ENCODE measurements at regions not wholly inside any gene's neighbourhood (a gene's known extent, or its start where the extent isn't known, plus 50 kb on each side); places are given as distances from the start of the nearest gene placed in this dataset.

DNA sequence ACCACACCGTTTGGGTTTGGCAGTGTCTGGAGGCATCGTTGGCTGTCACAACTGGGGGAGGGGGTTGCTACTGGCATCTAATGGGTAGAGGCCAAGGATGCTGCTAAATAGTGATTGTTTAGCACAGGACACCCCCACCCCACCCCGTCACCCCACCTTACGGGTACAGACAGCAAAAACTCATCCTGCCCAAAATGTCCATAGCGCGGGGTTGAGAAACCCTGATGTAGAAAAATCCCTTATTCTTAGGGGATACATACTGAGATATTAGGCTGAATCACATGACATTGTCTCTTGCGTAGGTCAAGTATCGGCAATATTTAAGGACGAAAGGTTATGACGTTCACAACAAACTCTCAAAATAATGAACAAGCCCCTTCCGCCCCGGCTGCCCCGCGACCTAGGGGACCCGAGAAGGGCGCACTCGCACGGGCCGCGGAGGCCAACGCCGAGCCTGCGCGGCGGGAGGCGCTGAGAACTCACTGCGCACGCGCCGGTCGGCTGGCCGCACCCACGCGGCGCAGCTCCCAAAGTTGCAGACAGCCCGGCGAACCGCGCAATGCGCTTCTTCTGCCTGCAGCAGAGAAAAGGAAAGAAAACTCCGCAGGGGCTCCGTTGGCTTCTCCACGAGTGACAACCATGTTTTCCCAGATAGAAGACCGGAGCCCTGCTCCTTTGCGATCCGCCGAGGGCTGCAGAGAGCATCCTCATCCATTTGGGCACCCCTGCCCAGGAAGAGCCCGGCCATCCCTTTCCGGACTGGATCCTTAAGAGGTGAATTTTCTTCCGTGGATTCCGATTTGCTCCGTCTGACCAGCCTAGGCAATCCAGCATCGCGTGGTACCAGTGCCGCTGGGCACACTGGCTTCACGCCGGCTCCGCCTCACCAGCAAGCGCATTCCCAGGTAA, 136.8 kb upstream of the CCDC54 start:
- peak; percentile 43 to 82 (median 56) for DNase-seq

DNA sequence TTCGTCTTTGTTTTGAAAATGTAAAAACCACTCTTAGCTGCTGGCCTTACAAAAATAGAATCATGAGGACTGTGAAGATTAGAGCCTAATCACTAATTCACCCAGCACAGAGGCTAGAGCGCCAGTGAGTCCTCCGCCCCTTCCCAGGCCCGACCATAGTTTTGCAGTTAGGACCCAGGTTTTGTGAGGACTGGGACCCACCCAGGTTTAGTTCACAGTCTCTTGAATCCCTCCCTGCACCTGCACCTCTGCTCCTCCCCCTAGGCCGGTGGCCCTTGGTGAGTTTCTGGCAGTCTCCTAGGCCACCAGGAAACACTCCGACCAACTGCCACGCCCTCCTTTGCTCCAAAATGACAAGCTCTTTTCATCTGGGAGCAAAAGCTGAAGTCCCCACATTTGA, 136.0 kb upstream of the CCDC54 start:
- DNase-seq = no peak

DNA sequence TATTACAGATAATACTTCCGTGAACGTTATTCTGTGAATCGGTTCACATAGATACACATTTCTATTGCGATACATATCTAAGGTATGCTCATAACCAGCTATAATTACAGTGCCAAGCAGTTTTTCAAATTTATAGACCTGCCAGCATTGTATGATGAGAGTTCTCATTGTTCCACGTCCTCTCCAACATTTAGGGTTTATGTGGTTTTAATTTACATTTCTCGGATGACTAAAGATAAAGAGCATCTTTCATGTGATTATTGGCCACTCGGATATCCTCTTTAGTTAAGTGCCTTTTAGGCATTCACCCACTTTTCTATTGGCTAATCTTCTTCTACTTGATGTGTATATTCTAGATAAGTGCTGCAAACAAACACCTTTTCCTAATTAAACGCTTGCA, 134.7 kb upstream of the CCDC54 start:
- DNase-seq = no peak

DNA sequence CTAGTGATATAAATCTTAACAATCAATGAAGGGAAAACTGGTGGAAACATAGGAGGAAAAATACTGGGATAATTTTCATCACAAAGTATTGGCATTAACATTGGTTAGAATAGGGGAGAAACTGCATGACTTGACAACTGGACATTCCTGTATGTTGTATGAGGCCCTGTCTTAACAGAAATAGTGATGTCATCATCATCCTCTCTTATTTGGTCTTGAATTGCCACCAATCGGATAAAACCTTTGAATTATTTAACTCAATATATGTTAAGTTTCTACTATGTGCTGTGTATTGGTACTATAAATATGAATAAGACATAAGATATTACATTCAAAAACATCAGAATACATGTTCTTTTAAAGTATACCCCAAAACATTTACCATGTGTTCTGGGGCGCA, 130.1 kb upstream of the CCDC54 start:
- DNase-seq = no peak

DNA sequence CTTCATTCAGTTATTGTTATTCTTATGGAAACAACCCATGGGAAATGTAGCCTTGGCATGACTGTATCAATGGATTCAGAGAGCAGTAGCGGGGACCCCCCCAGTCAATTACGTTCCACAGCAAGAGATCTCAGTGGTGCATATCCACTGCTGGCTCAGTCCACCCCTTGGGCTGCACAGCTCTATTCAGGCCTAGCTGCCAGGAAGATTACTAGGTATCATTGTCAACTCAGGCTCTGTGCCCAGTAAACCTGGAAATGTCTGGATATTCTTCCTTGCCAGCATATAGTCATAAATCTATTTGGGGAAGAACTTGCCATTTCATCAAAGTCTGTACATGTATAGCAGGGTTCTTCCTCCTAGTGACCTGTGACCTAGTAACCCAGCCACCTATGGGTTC, 128.1 kb upstream of the CCDC54 start:
- no peak for DNase-seq

DNA sequence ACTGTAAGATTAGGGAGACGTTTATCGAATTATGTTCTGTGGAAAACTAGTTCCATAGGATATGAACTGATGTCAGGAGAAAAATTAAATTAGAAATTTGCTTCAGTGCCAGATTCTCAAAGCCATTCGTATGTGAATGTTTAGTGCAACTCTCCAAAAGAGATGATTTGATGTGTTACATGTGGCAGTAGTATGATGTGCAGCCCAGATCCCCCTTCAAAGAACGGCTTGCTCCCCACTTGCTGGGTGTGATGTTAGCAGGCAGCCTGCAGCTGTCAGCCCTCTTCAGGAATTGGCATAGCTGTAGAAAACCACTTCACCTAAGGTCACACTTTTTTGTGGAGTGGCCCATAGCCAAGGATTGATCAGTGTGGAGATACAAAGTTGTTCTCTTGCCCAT, 127.0 kb upstream of the CCDC54 start:
- no peak for DNase-seq

DNA sequence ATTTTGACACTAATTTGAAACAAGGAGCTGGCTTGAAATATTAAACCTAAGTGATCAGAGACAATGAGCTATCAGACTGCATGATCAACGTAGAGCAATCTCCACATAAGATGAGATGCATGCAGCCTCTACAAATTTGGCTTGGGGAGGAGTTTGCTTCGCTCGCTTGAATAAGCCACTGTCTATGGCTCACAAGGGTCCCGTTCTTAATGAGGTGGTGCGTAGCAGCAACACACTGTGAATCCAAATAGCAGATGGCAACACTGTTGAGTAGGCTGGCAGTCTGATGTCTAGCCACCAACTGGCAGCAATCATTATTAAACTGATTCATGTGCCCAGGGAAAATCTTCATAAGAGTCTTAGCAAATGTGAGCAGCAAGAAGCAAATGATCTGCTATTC, 125.4 kb upstream of the CCDC54 start:
- no peak for DNase-seq

DNA sequence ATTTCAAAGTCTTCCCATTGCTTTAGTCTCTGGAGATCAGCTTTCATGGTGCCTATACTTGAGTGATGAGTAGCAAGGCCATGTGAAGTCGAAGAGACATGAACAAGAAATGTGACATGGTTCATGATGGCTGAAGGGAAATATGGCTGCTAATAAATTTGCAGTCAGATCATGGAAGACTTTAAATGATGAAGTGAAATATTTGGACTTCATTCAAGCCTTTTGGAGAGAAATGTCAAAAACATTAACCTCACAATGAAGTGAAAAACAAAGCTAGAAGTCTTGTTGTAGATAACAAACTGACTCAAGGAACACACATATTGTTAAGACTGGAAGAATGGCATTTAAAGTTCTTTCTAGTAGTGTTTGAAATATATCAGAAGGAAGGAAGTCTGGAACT, 120.3 kb upstream of the CCDC54 start:
- DNase-seq = no peak

DNA sequence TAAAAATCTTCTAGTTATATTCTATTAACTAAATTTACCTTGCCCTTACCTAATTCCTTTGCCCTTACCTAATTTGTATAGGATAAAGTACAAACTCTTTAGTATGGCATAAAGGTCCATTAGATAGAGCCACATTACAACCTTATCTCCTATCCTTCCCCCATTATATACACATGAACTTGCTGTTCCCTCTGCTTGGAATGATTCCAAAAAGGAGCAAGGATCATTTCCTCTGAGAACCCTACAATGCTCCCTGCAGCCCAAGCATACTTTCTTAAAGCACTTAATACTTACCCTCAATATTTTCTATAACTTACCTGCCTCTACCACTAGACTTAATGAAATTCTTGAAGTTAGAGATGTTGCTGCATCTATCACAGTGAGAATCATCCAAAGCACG, 118.9 kb upstream of the CCDC54 start:
- DNase-seq = no peak

DNA sequence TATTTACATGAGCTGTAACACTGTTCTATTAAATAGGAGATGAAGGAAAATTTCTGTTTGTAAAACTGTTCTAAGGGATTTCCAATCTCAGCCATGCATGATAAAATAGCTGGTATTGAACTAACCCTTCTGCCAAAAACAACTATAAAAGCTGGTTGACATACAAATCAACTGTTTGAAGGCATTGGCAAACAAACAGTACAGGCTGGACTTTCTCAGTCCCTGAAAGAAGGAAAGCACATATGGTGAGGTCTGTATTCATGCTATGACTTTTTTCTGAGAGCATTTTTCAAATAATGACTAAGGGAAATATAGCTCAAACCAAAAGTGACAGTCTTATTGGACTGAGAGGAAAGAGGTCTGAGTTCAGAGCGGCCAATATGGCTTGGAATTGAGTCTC, 117.0 kb upstream of the CCDC54 start:
- DNase-seq = no peak

DNA sequence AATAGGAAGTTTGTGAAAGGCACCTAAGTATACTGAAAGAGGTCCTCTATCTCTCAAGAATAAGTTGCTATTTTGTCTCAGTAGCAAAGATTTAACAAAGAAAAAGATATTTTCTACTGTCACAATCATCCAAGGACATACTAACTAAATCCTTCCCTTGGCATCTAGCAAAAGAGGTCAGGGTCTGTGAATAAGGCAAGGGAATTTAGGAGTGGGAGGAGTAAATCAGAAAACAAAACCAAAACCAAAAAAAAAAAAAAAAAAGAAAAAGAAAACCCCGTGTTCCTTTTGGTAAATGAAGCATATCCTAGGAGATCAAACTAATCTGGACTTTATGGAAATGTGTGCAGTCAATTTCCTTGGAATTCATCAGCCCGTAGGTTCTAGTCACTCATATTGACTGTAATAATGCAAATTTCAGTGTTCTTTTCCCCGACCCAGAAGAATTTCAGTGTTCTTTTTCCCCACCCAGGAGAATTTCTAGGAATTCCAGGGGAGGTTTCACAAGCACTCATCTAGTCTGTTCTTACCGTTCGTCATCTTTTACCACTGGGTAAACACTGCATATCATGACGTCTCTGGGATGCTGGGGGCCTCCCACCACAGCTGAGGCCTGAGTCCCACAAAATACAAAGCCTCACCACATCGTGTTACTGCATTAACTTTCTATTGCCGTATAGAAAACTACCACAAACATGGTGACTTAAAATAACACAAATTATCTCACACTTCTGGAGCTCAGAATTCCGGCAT, 113.8 kb upstream of the CCDC54 start:
- DNase-seq = no peak

DNA sequence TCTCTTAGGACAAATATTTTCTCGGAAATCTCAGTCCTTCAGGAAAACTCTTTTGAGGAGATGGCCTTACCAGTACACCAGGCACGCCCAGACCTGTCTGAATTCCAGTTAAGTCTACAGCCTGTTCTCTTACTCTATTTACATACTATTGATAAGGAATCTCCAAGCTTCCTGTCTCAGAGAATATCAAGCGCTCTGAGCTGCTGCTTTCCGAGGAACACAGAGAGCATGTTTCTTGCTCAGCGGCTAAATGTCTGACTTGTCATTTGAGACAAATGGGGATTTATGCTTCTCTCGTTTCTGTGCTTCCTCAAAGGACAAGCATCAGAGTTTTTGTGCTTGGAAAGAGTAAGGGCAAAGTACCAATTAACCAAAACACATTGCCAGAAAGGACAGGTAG, 112.4 kb upstream of the CCDC54 start:
- no peak for DNase-seq

DNA sequence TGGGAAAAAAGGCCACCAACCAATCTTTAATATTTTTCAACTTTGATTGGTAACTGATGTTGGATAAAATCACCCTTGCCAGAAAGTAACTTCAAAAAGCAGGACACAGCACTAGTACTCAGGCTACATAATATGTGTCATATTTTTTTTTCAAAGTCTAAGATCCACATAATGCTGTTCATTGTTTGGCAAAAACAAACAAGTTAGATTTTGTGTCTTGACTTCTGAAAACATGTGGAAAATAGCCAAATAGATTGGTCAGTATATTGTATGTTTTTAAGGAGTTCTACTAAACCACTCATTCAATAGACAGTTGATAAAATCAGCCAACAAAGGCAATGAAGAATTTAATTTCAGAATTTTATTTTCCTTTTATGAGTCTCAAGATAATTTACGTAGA, 111.7 kb upstream of the CCDC54 start:
- DNase-seq = no peak

DNA sequence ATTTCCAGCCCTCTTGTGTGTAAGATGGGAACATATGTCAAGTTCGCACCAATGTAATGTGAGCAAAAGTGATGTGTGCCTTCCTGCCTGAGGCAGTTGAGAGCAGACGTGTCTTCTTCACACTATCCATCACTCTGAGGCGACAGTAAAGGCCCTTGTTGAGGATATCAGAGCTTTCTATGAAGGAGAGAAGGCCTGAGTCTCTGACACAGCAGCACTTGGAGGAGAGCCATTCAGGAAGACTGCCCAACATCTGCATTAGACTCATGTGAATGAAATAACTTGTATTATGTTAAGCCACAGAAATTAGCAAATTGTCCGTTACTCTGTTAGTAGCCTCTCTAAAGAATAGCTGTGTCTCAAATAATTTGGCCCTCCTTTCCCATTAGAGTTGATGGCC, 108.8 kb upstream of the CCDC54 start:
- no peak for DNase-seq

DNA sequence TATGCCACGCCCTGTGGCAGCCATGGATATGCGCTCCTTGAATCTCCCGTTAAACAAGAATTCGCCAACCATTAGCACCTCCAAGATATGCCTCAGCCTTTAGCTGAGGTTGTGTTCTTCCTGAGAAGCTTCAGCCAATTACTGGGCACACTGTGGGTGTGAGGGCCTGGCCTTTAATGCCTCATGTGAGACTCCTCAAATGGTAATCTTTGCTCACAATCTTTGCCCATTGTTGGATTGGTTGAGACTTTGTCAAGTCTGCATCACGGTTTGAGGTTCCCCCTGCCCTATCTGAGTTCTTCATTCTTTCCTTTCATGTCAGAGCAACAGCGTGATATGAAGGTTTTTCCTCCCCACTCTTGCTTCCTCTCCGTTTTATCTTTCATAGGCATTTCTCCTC, 108.1 kb upstream of the CCDC54 start:
- no peak for DNase-seq

DNA sequence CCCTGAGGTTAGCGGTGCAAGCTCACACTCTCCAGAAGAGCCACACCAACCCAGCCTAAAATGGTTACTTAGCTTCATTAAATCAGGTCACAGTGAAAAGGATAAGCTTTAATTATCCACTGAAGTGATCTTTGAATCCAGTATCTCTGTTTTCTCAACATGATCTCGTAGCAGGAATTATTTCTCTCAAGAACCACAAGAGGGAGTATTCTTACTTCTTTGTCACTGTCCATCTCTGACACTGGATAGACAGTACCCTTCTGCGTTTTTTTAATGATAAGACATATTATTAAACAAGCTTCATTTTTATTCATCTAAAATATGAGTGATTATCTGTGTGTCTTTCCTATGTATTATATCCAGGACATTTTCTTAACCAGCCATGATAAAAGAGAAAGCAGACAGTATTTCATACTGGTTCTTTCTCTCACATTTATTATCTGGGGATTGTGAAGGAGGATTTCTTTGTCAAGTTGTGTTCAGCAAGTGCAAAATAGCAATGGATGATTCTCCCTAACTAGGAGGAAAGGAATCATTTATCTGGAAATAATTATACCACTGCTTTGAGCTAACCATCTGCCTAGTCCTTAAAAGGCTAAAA, 105.4 kb upstream of the CCDC54 start:
- DNase-seq = peak in 1 of 5 experiments; percentile 29

DNA sequence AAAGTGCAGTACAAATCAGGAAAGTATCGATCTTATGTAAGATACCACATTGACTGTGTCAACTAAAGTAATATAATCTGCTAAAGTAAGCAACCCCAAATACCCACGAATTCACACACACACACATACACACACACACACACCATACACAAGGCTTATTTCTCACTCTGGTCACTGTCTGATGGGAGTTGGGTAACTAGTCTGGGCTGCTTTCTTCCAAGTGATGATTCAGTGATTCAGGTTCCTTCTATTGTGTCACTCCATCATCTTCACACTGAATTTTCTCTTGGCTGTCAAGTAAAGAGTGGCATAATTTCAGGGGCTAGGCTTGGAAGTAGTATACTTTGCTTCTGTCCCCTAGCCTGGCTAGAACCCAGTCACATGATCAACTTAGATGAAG, 104.8 kb upstream of the CCDC54 start:
- DNase-seq = no peak

DNA sequence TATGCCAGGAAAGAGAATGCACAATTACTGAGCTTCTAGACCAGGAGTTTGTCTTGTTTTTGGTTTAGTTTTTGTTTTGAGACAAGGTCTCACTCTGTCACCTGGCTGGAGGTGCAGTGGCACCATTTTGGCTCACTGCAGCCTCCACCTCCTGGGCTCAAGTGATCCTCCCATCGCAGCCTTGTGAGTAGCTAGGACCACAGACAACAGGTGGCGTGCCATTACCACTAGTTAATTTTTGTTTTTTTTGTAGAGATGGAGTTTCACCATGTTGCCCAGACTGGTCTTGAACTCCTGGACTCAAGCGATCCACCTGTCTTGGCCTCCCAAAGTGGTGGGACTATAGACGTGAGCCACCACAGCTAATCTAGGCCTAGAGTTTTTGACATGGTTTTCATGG, 104.4 kb upstream of the CCDC54 start:
- no peak for DNase-seq

DNA sequence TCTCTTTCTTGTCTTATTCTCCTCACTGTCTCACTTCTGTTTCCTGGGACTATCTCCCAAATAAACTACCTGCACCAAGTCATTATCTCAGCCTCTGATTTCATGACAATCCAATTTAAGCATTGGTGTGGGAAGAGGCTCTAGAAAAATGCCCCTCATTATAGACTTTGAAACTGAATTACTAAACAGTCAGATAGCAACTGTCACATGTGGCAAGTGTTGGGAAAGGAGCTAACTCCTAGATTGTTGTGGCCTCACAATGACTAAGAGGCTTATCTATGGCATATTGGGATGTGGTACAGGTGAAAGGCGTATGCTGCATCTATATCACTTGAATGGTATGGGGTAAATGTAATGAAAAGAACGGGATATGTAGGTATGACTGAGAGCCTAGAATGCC, 103.5 kb upstream of the CCDC54 start:
- DNase-seq = no peak

DNA sequence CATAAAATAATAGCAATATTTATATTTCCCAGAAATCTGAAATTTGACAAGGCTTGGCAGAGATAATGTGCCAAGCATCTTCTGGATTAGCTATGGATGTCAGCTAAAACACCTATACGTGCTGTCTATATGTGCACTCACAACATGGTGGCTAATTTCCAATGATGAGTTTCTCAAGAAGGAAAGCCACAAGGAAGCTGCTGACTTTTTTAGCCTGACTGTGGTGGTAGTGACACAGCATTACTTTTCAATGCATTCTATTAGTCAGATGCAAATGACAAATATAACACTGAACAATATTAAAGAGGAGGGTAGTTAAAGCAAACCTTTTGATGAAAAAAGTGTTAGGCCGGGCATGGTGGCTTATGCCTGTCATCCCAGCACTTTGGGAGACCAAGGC, 101.7 kb upstream of the CCDC54 start:
- DNase-seq = no peak

DNA sequence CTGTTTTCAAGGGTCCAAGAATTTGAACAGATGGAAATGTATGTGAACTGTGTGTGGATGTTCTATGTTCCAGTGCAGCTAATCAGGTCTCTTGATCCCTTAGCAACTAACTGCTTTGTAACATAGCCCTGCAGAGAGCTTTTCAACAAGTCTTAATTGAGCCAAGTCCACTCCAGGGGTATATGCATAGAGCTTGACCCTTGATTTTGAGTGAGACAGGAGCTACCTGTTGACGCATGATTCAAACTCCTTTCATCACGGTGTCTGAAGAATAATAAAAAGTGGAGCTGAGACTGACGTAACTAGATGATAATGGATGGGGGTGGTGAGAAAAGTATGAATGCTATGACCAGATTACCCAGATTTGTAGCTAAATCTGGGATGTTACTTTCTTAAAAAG, 93.3 kb upstream of the CCDC54 start:
- DNase-seq = no peak

DNA sequence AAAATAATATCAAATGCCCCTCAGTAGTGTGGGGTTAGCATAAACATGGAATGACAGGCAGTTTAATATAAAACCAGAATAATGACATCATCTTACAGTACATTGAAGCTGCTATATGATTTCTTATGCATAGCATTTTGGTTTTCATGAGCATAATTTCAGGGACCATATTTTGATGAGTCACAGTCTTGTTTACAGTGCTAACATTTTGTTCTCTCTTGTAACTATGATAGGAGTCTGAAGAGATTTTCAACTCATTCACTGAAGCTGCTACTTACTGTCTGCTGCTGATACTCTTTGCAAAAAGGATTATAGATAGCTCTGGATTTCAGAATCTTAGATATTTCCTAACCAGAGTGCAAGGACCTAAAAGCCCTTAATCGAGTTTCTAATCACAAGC, 92.6 kb upstream of the CCDC54 start:
- DNase-seq = no peak

DNA sequence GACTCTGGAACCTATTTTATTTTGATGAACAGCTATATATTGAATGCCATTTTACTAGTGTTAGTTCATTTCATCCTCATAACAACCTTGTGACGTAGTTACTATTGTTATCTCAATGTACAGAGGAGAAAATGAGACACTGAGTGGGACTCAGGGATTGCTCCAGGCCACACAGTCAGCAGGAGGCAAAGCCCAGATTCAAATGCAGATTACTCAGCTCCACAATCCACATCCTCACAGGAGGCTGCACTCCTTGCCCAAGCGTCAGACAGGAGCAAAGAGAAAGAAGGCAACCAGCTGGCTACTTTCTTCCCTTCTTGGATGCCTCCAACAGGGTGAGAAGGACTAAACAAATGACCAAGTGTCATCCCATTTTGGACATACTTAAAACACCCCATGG, 92.0 kb upstream of the CCDC54 start:
- no peak for DNase-seq

DNA sequence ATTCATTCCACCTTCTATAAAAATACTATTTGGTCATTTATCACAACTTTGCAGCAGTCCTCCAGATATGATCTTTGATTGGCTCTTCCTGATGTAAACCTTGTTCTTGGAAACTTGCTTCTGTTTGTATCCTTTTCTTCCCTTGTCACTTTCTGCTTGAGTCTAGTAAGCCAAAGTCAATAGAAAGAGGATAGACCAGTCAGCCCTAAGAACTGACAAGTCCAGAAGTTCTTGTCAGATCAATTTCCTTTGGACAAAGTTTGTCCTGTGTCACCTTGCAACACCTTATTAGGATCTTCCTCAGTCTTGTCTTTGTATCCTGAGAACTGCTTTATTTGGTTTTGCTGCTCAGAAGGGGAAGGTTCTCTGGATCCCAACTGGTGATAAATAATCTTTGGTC, 87.9 kb upstream of the CCDC54 start:
- DNase-seq = no peak

Measured in T-helper 2 cell (primary cell).